SH-SY5Y (cell line): ENCODE measurements at regions not wholly inside any gene's neighbourhood (a gene's known extent, or its start where the extent isn't known, plus 50 kb on each side); places are given as distances from the start of the nearest gene placed in this dataset.

Experiments used
- GATA2 ChIP-seq: IDR thresholded peaks from 2 replicates; pipeline ENCODE4 v1.6.1; 2011; ENCODE audit warnings: mild to moderate bottlenecking, low read depth, low read length
- GATA3 ChIP-seq: IDR thresholded peaks from 2 replicates; pipeline ENCODE4 v1.6.1; 2011; ENCODE audit warnings: low read depth, mild to moderate bottlenecking, low read length, moderate library complexity

DNA sequence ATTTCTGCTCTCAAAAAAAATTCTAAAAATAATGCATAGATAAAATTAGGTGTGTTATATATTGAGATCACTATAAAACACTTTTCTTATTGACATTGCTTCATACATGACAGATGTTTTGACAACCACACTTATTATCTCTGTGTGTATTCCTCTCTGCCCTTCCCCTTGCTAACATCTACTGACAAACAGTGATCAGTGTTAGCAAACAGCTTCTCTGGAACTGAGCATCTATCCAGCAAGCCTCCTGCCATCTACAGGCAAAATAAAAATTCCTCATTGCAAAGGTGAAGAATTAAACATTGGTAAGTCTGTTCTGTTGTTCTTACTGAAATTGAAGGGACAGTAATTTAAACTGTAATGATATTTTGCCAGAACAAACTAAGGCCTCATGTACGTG lies 2153.9 kb downstream of the NCAM2 start:
- TF ChIP-seq GATA2: no peak
- TF ChIP-seq GATA3: no peak
